HepG2 (cell line): ENCODE measurements at regions not wholly inside any gene's neighbourhood (a gene's known extent, or its start where the extent isn't known, plus 50 kb on each side); places are given as distances from the start of the nearest gene placed in this dataset.

Source experiments
- ATAC-seq: fragments of 200-7000 bp; cut with Tn5 transposase; 3 replicates; pipeline ENCODE4 v1.9.1; 2020; ENCODE audit warnings: mild to moderate bottlenecking, moderate library complexity
- BruUV-seq: library from RNA; stranded (reverse); fragments of 400-500 nt; replicated peaks from 2 replicates; lab custom pipeline; 2021; lab: Mats Ljungman, UMichigan
- CTCF ChIA-PET: fragments of 300-600 bp; formaldehyde crosslinking; extraction: SDS; loops from one replicate; lab custom pipeline; 2021; ENCODE audit warnings: low total read pairs, inconsistent platforms, low intra/inter-chr PET ratio; lab: Yijun Ruan, JAX
- POLR2A ChIA-PET: fragments of 350-600 bp; sonication (Branson Sonifier 250); formaldehyde crosslinking; loops from one replicate; lab custom pipeline; 2020; ENCODE audit warnings: antibody characterized with exemption, inconsistent platforms; lab: Yijun Ruan, JAX
- DNase-seq: peaks from one replicate; pipeline ENCODE4 v3.0.0-alpha.2; 2015; ENCODE audit warnings: low spot score
- FAIRE-seq: peaks from 3 replicates; lab custom pipeline; 2011; peaks lifted over from hg19 to GRCh38; lab: Jason Lieb, UNC
- H2AFZ ChIP-seq: one replicate; pipeline ENCODE4 v1.6.1; 2011; ENCODE audit warnings: low read length, inconsistent platforms
- H3K27ac ChIP-seq: fragments of 300-600 bp; 3 replicates; pipeline ENCODE4 v1.8.0; 2011; ENCODE audit warnings: mixed run types, mild to moderate bottlenecking, mixed read lengths, low read length, inconsistent platforms; ENCODE audit not compliant: insufficient read depth; ENCODE audit errors: extremely low read length
- H3K27me3 ChIP-seq, 2 experiments: fragments of 200-600 bp in 1 of 2; 2 replicates in 1 of 2; 3 replicates in 1 of 2; pipeline versions ENCODE4 v1.6.0 to v1.8.0; 2011; ENCODE audit warnings: low read length in 2 of 2, mild to moderate bottlenecking in 2 of 2, moderate library complexity in 2 of 2, inconsistent platforms in 1 of 2; ENCODE audit not compliant: insufficient read depth in 2 of 2, control insufficient read depth in 1 of 2
- H3K36me3 ChIP-seq, 2 experiments: fragments of 200-600 bp in 1 of 2; replicated peaks in 1 of 2; 2 replicates in 1 of 2; 3 replicates in 1 of 2; pipeline versions ENCODE4 v1.5.1 to v1.8.0; 2011; ENCODE audit warnings: low read length in 2 of 2, inconsistent platforms in 1 of 2; ENCODE audit not compliant: insufficient read depth in 2 of 2, control insufficient read depth in 1 of 2
- H3K4me1 ChIP-seq: 2 replicates; pipeline ENCODE4 v1.5.1; 2012; ENCODE audit warnings: low read length, inconsistent platforms; ENCODE audit not compliant: insufficient read depth
- H3K4me2 ChIP-seq: 2 replicates; pipeline ENCODE4 v1.6.0; 2011; ENCODE audit warnings: low read depth, low read length, inconsistent platforms
- H3K4me3 ChIP-seq, 3 experiments: fragments of 200-600 bp in 1 of 3; sonication (generic), shearing (Covaris generic) in 1 of 3; replicated peaks in 1 of 3; 2 replicates each; pipeline ENCODE4 v1.5.1; 2011 to 2016; ENCODE audit warnings: low read length in 3 of 3, inconsistent platforms in 2 of 3, low read depth in 2 of 3, mild to moderate bottlenecking in 2 of 3, control low read depth in 1 of 3, mixed read lengths in 1 of 3; ENCODE audit not compliant: insufficient read depth in 1 of 3
- H3K79me2 ChIP-seq: one replicate; pipeline ENCODE4 v1.6.1; 2011; ENCODE audit warnings: low read length, inconsistent platforms; ENCODE audit not compliant: insufficient read depth
- H3K9ac ChIP-seq: 2 replicates; pipeline ENCODE4 v1.6.0; 2011; ENCODE audit warnings: mild to moderate bottlenecking, low read depth, low read length, inconsistent platforms; ENCODE audit not compliant: insufficient read depth
- H3K9me3 ChIP-seq: 2 replicates; pipeline ENCODE4 v1.5.1; 2012; ENCODE audit warnings: mild to moderate bottlenecking, low read length
- H4K20me1 ChIP-seq: 2 replicates; pipeline ENCODE4 v1.6.0; 2011; ENCODE audit warnings: inconsistent platforms, mild to moderate bottlenecking, low read length, moderate library complexity; ENCODE audit not compliant: insufficient read depth
- CBFB ChIP-seq: sonication (generic); formaldehyde crosslinking; IDR thresholded peaks from 2 replicates; pipeline ENCODE4 v1.4.0; 2020; ENCODE audit warnings: missing genetic modification reagents
- FOXA1 ChIP-seq, 2 experiments: fragments of 450-650 bp in 1 of 2; sonication (generic) in 1 of 2; formaldehyde crosslinking in 1 of 2; IDR thresholded peaks; 2 replicates each; pipeline versions ENCODE4 v1.4.0 to v1.6.1; 2016 to 2020; ENCODE audit warnings: missing genetic modification reagents in 1 of 2
- GLI4 ChIP-seq: sonication (generic); formaldehyde crosslinking; IDR thresholded peaks from 2 replicates; pipeline ENCODE4 v1.5.1; 2020; ENCODE audit warnings: missing genetic modification reagents, mild to moderate bottlenecking, moderate library complexity, borderline replicate concordance
- MYPOP ChIP-seq: sonication (generic); formaldehyde crosslinking; IDR thresholded peaks from 2 replicates; pipeline ENCODE4 v1.8.1; 2023; ENCODE audit warnings: mild to moderate bottlenecking, moderate library complexity, missing genetic modification reagents
- NFE2L1 ChIP-seq: sonication (generic); formaldehyde crosslinking; IDR thresholded peaks from 2 replicates; pipeline ENCODE4 v1.4.0; 2020; ENCODE audit warnings: missing genetic modification reagents, mild to moderate bottlenecking, borderline replicate concordance
- PHB2 ChIP-seq: fragments of 450-650 bp; IDR thresholded peaks from 2 replicates; pipeline ENCODE4 v1.6.1; 2018; ENCODE audit not compliant: partially characterized antibody
- RNF2 ChIP-seq: fragments of 450-650 bp; conservative IDR thresholded peaks from 2 replicates; pipeline ENCODE4 v1.6.1; 2016; ENCODE audit warnings: low read depth
- SNRNP70 ChIP-seq: fragments of 200-400 bp; formaldehyde crosslinking; IDR thresholded peaks from 2 replicates; pipeline ENCODE4 v1.6.1; 2017; ENCODE audit warnings: mild to moderate bottlenecking, low read depth, low read length, moderate library complexity
- SP4 ChIP-seq: sonication (generic); formaldehyde crosslinking; IDR thresholded peaks from 2 replicates; pipeline ENCODE4 v1.8.1; 2023; ENCODE audit warnings: mild to moderate bottlenecking, missing genetic modification reagents
- ZFY ChIP-seq: sonication (generic); formaldehyde crosslinking; IDR thresholded peaks from 2 replicates; pipeline ENCODE4 v1.4.0; 2020; ENCODE audit warnings: missing genetic modification reagents
- ZNF101 ChIP-seq: sonication (generic); formaldehyde crosslinking; IDR thresholded peaks from 2 replicates; pipeline ENCODE4 v1.4.0; 2020; ENCODE audit warnings: mild to moderate bottlenecking, low read depth, missing genetic modification reagents, borderline replicate concordance
- ZNF263 ChIP-seq: sonication (generic); formaldehyde crosslinking; IDR thresholded peaks from 2 replicates; pipeline ENCODE4 v1.4.0; 2020; ENCODE audit warnings: missing genetic modification reagents
- ZNF432 ChIP-seq: sonication (generic); formaldehyde crosslinking; IDR thresholded peaks from 2 replicates; pipeline ENCODE4 v1.5.0; 2020; ENCODE audit warnings: missing genetic modification reagents, mild to moderate bottlenecking, borderline replicate concordance
- ZNF543 ChIP-seq: sonication (generic); formaldehyde crosslinking; IDR thresholded peaks from 2 replicates; pipeline ENCODE4 v1.4.0; 2020; ENCODE audit warnings: mild to moderate bottlenecking, missing genetic modification reagents
- ZNF550 ChIP-seq: sonication (generic); formaldehyde crosslinking; IDR thresholded peaks from 2 replicates; pipeline ENCODE4 v1.4.0; 2020; ENCODE audit warnings: mild to moderate bottlenecking, missing genetic modification reagents, borderline replicate concordance
- ZNF652 ChIP-seq: IDR thresholded peaks from 2 replicates; pipeline ENCODE4 v1.6.1; 2016; ENCODE audit warnings: low read depth, borderline replicate concordance
- WGBS: methylation state at CpG from one replicate; pipeline ENCODE4 v1.1.6; 2017; ENCODE audit warnings: low lambda C conversion rate; 5-methylcytosine and 5-hydroxymethylcytosine counted together
- in situ Hi-C: cut with HindIII; loops from 2 replicates; pipeline ENCODE4 v1.10.0; 2017; ENCODE audit warnings: low pct_unique_long_range_greater_than_20kb; ENCODE audit not compliant: extremely low pct_ligation_motif_present
- intact Hi-C: fragments of 100-400 bp; cut with micrococcal nuclease; formaldehyde crosslinking; loops from one replicate; pipeline ENCODE4 v1.10.0; 2022; ENCODE audit not compliant: unreplicated experiment
- TF ChIP-seq, protein P1 (sequence below): sonication (generic); formaldehyde crosslinking; IDR thresholded peaks from 2 replicates; pipeline ENCODE4 v1.8.0; 2022; ENCODE audit warnings: mild to moderate bottlenecking, missing genetic modification reagents, moderate library complexity

DNA sequence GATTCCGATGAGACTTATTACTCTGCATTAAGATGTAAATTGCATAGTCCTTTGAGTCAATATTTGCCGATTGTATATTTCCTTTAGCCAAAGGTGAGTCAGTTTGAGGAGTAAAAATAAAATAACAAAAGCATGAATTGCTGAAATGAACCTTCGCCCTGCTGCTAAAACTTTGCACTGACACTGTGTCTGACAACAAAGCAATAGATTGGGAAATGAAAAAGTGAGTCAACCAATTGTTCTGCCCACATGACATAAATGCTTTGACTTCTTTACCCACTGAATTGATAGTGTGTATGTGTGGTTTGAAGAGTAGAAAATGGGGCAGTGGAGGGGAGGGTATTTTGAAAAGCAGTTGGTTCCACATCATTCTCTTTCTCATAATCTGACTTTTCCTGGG, 88.4 kb upstream of the AFF2 start:
- Histone ChIP-seq H2AFZ (no peak overlapping the region), H3K27ac (no peak overlapping the region), H3K27me3 (no peaks in the 10 kb centered on the region), H3K9me3 (no peaks in the 10 kb centered on the region), H3K79me2 (no peaks in the 10 kb centered on the region), H3K4me1 (no peaks in the 10 kb centered on the region), H3K4me3 (no peak overlapping the region), H3K4me2 (no peak overlapping the region), H3K36me3 (no peaks in the 10 kb centered on the region), H4K20me1 (no peaks in the 10 kb centered on the region), H3K9ac (no peak overlapping the region)
- DNase-seq, result no peak
- no peak for FAIRE-seq
- TF ChIP-seq ZNF550 (CRISPR knock-in tag) (no peak), ZNF101 (CRISPR knock-in tag) (no peak), NFE2L1 (CRISPR knock-in tag) (no peak), GLI4 (CRISPR knock-in tag) (no peak), MYPOP (no peak), PHB2 (no peak), ZNF432 (CRISPR knock-in tag) (no peak), CBFB (CRISPR knock-in tag) (no peak), SP4 (CRISPR knock-in tag) (no peak), RNF2 (no peak), ZFY (CRISPR knock-in tag) (no peak), FOXA1 (IDR thresholded peaks at IDR 0.05) (no peak), FOXA1 (CRISPR knock-in tag; IDR thresholded peaks at IDR 0.05) (no peak), ZNF543 (CRISPR knock-in tag) (no peak), SNRNP70 (no peak), ZNF652 (no peak), ZNF263 (CRISPR knock-in tag) (no peak)
- TF ChIP-seq, protein P1, sequence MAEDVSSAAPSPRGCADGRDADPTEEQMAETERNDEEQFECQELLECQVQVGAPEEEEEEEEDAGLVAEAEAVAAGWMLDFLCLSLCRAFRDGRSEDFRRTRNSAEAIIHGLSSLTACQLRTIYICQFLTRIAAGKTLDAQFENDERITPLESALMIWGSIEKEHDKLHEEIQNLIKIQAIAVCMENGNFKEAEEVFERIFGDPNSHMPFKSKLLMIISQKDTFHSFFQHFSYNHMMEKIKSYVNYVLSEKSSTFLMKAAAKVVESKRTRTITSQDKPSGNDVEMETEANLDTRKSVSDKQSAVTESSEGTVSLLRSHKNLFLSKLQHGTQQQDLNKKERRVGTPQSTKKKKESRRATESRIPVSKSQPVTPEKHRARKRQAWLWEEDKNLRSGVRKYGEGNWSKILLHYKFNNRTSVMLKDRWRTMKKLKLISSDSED (CRISPR knock-in tag), result no peak
- intact Hi-C loops, result no loop called here
- POLR2A ChIA-PET, result no interaction called here
- CTCF ChIA-PET, result no interaction called here
- 0% methylated on average over 3 of the region's 3 CpGs for WGBS
- no peak for ATAC-seq
- no TSS peak for BruUV-seq
- in situ Hi-C loops, result no loop called here
